H1 (cell line): ENCODE measurements at regions not wholly inside any gene's neighbourhood (a gene's known extent, or its start where the extent isn't known, plus 50 kb on each side); places are given as distances from the start of the nearest gene placed in this dataset.

Source experiments
- CTCF ChIA-PET: fragments of 300-600 bp; sonication (Branson Sonifier 250); formaldehyde crosslinking; loops from one replicate; lab custom pipeline; 2021; ENCODE audit not compliant: partially characterized antibody; lab: Charles Lee
- POLR2A ChIA-PET: fragments of 300-600 bp; sonication (Branson Sonifier 250); formaldehyde crosslinking; loops from one replicate; lab custom pipeline; 2021; ENCODE audit warnings: inconsistent platforms; ENCODE audit not compliant: partially characterized antibody; lab: Charles Lee
- DNase-seq, 2 experiments: peaks; one replicate each; pipeline versions ENCODE4 v3.0.0 to v3.0.0-alpha.2; 2010 to 2022; ENCODE audit warnings: low spot score in 2 of 2, low read depth in 1 of 2, mixed read lengths in 1 of 2
- FAIRE-seq: peaks from 2 replicates; lab custom pipeline; 2011; peaks lifted over from hg19 to GRCh38; lab: Jason Lieb, UNC
- H2AFZ ChIP-seq: 2 replicates; pipeline ENCODE4 v1.8.1; 2012; ENCODE audit warnings: low read length, inconsistent platforms
- H2AK5ac ChIP-seq: 2 replicates; pipeline ENCODE4 v1.6.1; 2013; ENCODE audit warnings: low read depth, low read length
- H2BK120ac ChIP-seq: replicated peaks from 2 replicates; pipeline ENCODE3; 2013; ENCODE audit warnings: low read depth, low read length, inconsistent platforms
- H2BK12ac ChIP-seq: 2 replicates; pipeline ENCODE4 v1.6.1; 2013; ENCODE audit warnings: low read depth, low read length
- H2BK15ac ChIP-seq: 2 replicates; pipeline ENCODE4 v1.6.1; 2013; ENCODE audit warnings: low read length
- H2BK20ac ChIP-seq: 2 replicates; pipeline ENCODE4 v1.6.1; 2013; ENCODE audit warnings: low read length
- H2BK5ac ChIP-seq: 2 replicates; pipeline ENCODE4 v1.6.1; 2013; ENCODE audit warnings: low read depth, low read length
- H3K14ac ChIP-seq: 2 replicates; pipeline ENCODE4 v1.6.1; 2013; ENCODE audit warnings: inconsistent platforms; ENCODE audit not compliant: insufficient read length
- H3K18ac ChIP-seq: 2 replicates; pipeline ENCODE4 v1.6.1; 2013; ENCODE audit warnings: low read length; ENCODE audit errors: extremely low read depth
- H3K23ac ChIP-seq: 2 replicates; pipeline ENCODE4 v1.6.1; 2013; ENCODE audit warnings: inconsistent platforms; ENCODE audit not compliant: insufficient read length
- H3K23me2 ChIP-seq: 2 replicates; pipeline ENCODE4 v1.6.1; 2013; ENCODE audit warnings: low read depth, low read length
- H3K27ac ChIP-seq: 2 replicates; pipeline ENCODE4 v1.6.1; 2011; ENCODE audit warnings: low read depth, low read length, inconsistent platforms
- H3K27me3 ChIP-seq, 4 experiments: replicated peaks in 1 of 4; 1 replicate in 1 of 4; 2 replicates in 3 of 4; pipeline versions ENCODE4 v1.6.1 to v1.8.1; 2011 to 2013; ENCODE audit warnings: low read length in 3 of 4, mild to moderate bottlenecking in 3 of 4, inconsistent platforms in 2 of 4, mixed read lengths in 2 of 4, moderate library complexity in 1 of 4; ENCODE audit not compliant: control insufficient read depth in 3 of 4, insufficient read depth in 3 of 4; ENCODE audit errors: extremely low read depth in 1 of 4
- H3K36me3 ChIP-seq, 4 experiments: 2 replicates each; pipeline versions ENCODE4 v1.6.1 to v1.8.1; 2011 to 2013; ENCODE audit warnings: mild to moderate bottlenecking in 4 of 4, low read length in 3 of 4, moderate library complexity in 2 of 4, control low read depth in 1 of 4, inconsistent platforms in 1 of 4; ENCODE audit not compliant: insufficient read depth in 4 of 4, control insufficient read depth in 2 of 4
- H3K4ac ChIP-seq: replicated peaks from 2 replicates; pipeline ENCODE3; 2013; ENCODE audit warnings: low read length, low read depth, mixed read lengths, inconsistent platforms; ENCODE audit not compliant: insufficient read length
- H3K4me1 ChIP-seq, 4 experiments: replicated peaks in 1 of 4; 1 replicate in 1 of 4; 2 replicates in 3 of 4; pipeline versions ENCODE4 v1.6.1 to v1.8.1; 2011 to 2013; ENCODE audit warnings: low read length in 3 of 4, inconsistent platforms in 2 of 4, mixed read lengths in 1 of 4; ENCODE audit not compliant: insufficient read depth in 4 of 4, control insufficient read depth in 3 of 4
- H3K4me2 ChIP-seq, 2 experiments: 2 replicates each; pipeline versions ENCODE4 v1.6.1 to v1.8.1; 2011 to 2013; ENCODE audit warnings: low read depth in 2 of 2, low read length in 2 of 2, control low read depth in 1 of 2, inconsistent platforms in 1 of 2, mild to moderate bottlenecking in 1 of 2; ENCODE audit not compliant: insufficient read depth in 1 of 2
- H3K4me3 ChIP-seq, 4 experiments: fragments of 200-600, 300-600 bp in 1 of 4; sonication (generic), shearing (Covaris generic), sonication (Bioruptor Twin) in 1 of 4; 2 replicates each; pipeline versions ENCODE4 v1.5.1 to v1.8.1; 2011 to 2016; ENCODE audit warnings: low read length in 4 of 4, low read depth in 3 of 4, control low read depth in 2 of 4, inconsistent platforms in 2 of 4, mild to moderate bottlenecking in 2 of 4, mixed read lengths in 1 of 4, moderate library complexity in 1 of 4; ENCODE audit not compliant: insufficient read depth in 2 of 4; ENCODE audit errors: extremely low read depth in 1 of 4
- H3K56ac ChIP-seq: replicated peaks from 2 replicates; pipeline ENCODE3; 2013; ENCODE audit warnings: low read depth, mild to moderate bottlenecking, mixed read lengths, low read length, inconsistent platforms; ENCODE audit not compliant: insufficient read length
- H3K79me1 ChIP-seq: 2 replicates; pipeline ENCODE4 v1.6.1; 2013; ENCODE audit warnings: low read depth, low read length, control low read depth
- H3K79me2 ChIP-seq, 2 experiments: 2 replicates each; pipeline versions ENCODE4 v1.6.1 to v1.8.1; 2012 to 2013; ENCODE audit warnings: low read length in 2 of 2, mild to moderate bottlenecking in 2 of 2, inconsistent platforms in 1 of 2; ENCODE audit not compliant: insufficient read depth in 2 of 2, control insufficient read depth in 1 of 2
- H3K9ac ChIP-seq, 4 experiments: replicated peaks in 1 of 4; 1 replicate in 1 of 4; 2 replicates in 3 of 4; pipeline versions ENCODE4 v1.6.1 to v1.8.1; 2011 to 2013; ENCODE audit warnings: low read depth in 3 of 4, low read length in 3 of 4, control low read depth in 2 of 4, mild to moderate bottlenecking in 2 of 4, moderate library complexity in 2 of 4, inconsistent platforms in 1 of 4; ENCODE audit errors: extremely low read depth in 1 of 4
- H3K9me3 ChIP-seq, 2 experiments: 2 replicates each; pipeline versions ENCODE4 v1.6.1 to v1.8.1; 2012 to 2013; ENCODE audit warnings: mild to moderate bottlenecking in 2 of 2, moderate library complexity in 2 of 2, control low read depth in 1 of 2, inconsistent platforms in 1 of 2, low read depth in 1 of 2, low read length in 1 of 2, mixed read lengths in 1 of 2; ENCODE audit not compliant: insufficient read depth in 2 of 2
- H4K20me1 ChIP-seq, 2 experiments: replicated peaks in 1 of 2; 2 replicates each; pipeline versions ENCODE3 to v1.8.1; 2011 to 2013; ENCODE audit warnings: inconsistent platforms in 2 of 2, low read length in 2 of 2, mild to moderate bottlenecking in 1 of 2; ENCODE audit not compliant: insufficient read depth in 2 of 2, control insufficient read depth in 1 of 2
- H4K5ac ChIP-seq: 2 replicates; pipeline ENCODE4 v1.6.1; 2013; ENCODE audit warnings: low read length, low read depth, mixed read lengths, inconsistent platforms; ENCODE audit not compliant: insufficient read length
- H4K8ac ChIP-seq: 2 replicates; pipeline ENCODE4 v1.8.0; 2013; ENCODE audit warnings: mild to moderate bottlenecking, moderate library complexity, low read length, inconsistent platforms; ENCODE audit not compliant: insufficient read depth; ENCODE audit errors: extremely low read depth
- H4K91ac ChIP-seq: replicated peaks from 2 replicates; pipeline ENCODE3; 2013; ENCODE audit warnings: low read length, mixed read lengths, inconsistent platforms; ENCODE audit not compliant: insufficient read length
- CREB1 ChIP-seq: IDR thresholded peaks from 2 replicates; pipeline ENCODE4 v1.6.1; 2012; ENCODE audit warnings: inconsistent platforms
- CTCF ChIP-seq, 3 experiments: IDR thresholded peaks; 1 replicate in 2 of 3; 2 replicates in 1 of 3; pipeline versions ENCODE4 v1.5.1 to v1.6.1; 2011; ENCODE audit warnings: low read length in 3 of 3, mild to moderate bottlenecking in 3 of 3, inconsistent platforms in 2 of 3, low read depth in 1 of 3, moderate library complexity in 1 of 3; ENCODE audit not compliant: insufficient read depth in 1 of 3; ENCODE audit errors: control extremely low read depth in 1 of 3
- MAFK ChIP-seq: IDR thresholded peaks from 2 replicates; pipeline ENCODE4 v1.6.1; 2012; ENCODE audit warnings: low read depth, mild to moderate bottlenecking, improper control_type of control experiment, low read length
- RNF2 ChIP-seq: fragments of 200-900, 300-1000 bp; sonication (generic); IDR thresholded peaks from 2 replicates; pipeline ENCODE4 v1.7.1; 2016; ENCODE audit warnings: borderline replicate concordance, low read depth, mild to moderate bottlenecking, antibody characterized with exemption, low read length; ENCODE audit not compliant: poor library complexity, severe bottlenecking; ENCODE audit errors: missing control alignments
- SAP30 ChIP-seq: fragments of 300-600 bp; sonication (generic); IDR thresholded peaks from 2 replicates; pipeline ENCODE4 v1.7.1; 2012; ENCODE audit warnings: low read length, moderate library complexity, mild to moderate bottlenecking, inconsistent platforms; ENCODE audit not compliant: insufficient read depth, insufficient replicate concordance
- SRF ChIP-seq: IDR thresholded peaks from 2 replicates; pipeline ENCODE4 v1.6.1; 2011; ENCODE audit warnings: mild to moderate bottlenecking, low read depth, low read length, moderate library complexity
- SUZ12 ChIP-seq: fragments of 200-600 bp; sonication (generic); IDR thresholded peaks from 2 replicates; pipeline ENCODE4 v1.6.1; 2012; ENCODE audit warnings: mild to moderate bottlenecking, inconsistent platforms, low read length, moderate library complexity, mixed read lengths
- TAF1 ChIP-seq: IDR thresholded peaks from 2 replicates; pipeline ENCODE4 v1.6.1; 2011; ENCODE audit warnings: mild to moderate bottlenecking, low read depth, low read length
- ZNF274 ChIP-seq: IDR thresholded peaks from 2 replicates; pipeline ENCODE4 v1.7.0; 2012; ENCODE audit warnings: low read length, borderline replicate concordance; ENCODE audit errors: extremely low read depth
- WGBS, 2 experiments: shearing (Covaris generic) in 1 of 2; methylation state at CpG; one replicate each; pipeline versions ENCODE4 v1.1.6 to v1.1.7; 2013 to 2015; ENCODE audit warnings: low lambda C conversion rate in 2 of 2, mixed read lengths in 2 of 2, inconsistent platforms in 1 of 2, low coverage in 1 of 2, missing lambda C conversion rate in 1 of 2; ENCODE audit not compliant: insufficient replicate concordance in 2 of 2, insufficient coverage in 1 of 2, insufficient read length in 1 of 2; ENCODE audit errors: extremely low coverage in 1 of 2, missing lambda C conversion rate in 1 of 2; 5-methylcytosine and 5-hydroxymethylcytosine counted together

GRCh38 chr12:66831495-66831894 is 152.6 kb upstream of the GRIP1 start:
- H3K18ac ChIP-seq = no peak overlapping the region
- no peak for FAIRE-seq
- CTCF ChIA-PET = interaction anchor here (1.2 kb wide), 1 partner anchor 11 kb away, joined by 3 read pairs; no protein-coding TSS in a partner anchor
- H2BK5ac ChIP-seq = no peak overlapping the region
- H2BK20ac ChIP-seq = no peak overlapping the region
- no peak overlapping the region for H2AFZ ChIP-seq
- no peak overlapping the region for H3K9ac ChIP-seq
- no peak overlapping the region for H4K91ac ChIP-seq
- H3K4me2 ChIP-seq = no peak overlapping the region
- no peak overlapping the region for H2BK120ac ChIP-seq
- H3K4ac ChIP-seq = no peak overlapping the region
- WGBS, 2 experiments = 88% methylated on average over 4 of the region's 4 CpGs; no CpG with 5 or more reads in 1 of the 2 experiments
- H4K5ac ChIP-seq = no peak overlapping the region
- H2BK12ac ChIP-seq = no peak overlapping the region
- H3K27ac ChIP-seq = no peak overlapping the region
- POLR2A ChIA-PET = interaction anchor here (0.6 kb wide), 1 partner anchor 1209 kb away, joined by 3 read pairs; no protein-coding TSS in a partner anchor
- no peak overlapping the region for H3K4me3 ChIP-seq
- no peak for DNase-seq
- no peak overlapping the region for H3K56ac ChIP-seq
- no peaks in the 10 kb centered on the region for H3K9me3 ChIP-seq
- H3K36me3 ChIP-seq = no peaks in the 10 kb centered on the region
- H3K23me2 ChIP-seq = no peaks in the 10 kb centered on the region
- no peak overlapping the region for H4K8ac ChIP-seq
- H2BK15ac ChIP-seq = no peak overlapping the region
- H3K14ac ChIP-seq = no peak overlapping the region
- no peaks in the 10 kb centered on the region; a peak in 1 of 7 replicates for H3K27me3 ChIP-seq
- H3K23ac ChIP-seq = no peak overlapping the region
- H4K20me1 ChIP-seq = no peaks in the 10 kb centered on the region
- no peak overlapping the region for H2AK5ac ChIP-seq
- no peaks in the 10 kb centered on the region for H3K79me1 ChIP-seq
- no peaks in the 10 kb centered on the region for H3K4me1 ChIP-seq
- H3K79me2 ChIP-seq = no peaks in the 10 kb centered on the region
- no peak for TF ChIP-seq CTCF (IDR thresholded peaks at IDR 0.05; ENCODE audit: control extremely low read depth in 1 of 3, insufficient read depth in 1 of 3, low read depth in 1 of 3, low read length in 3 of 3)
- TF ChIP-seq ZNF274 = no peak
- no peak for TF ChIP-seq SRF
- no peak for TF ChIP-seq RNF2
- TF ChIP-seq CREB1 = no peak
- no peak for TF ChIP-seq SAP30
- TF ChIP-seq SUZ12 = no peak
- no peak for TF ChIP-seq TAF1
- no peak for TF ChIP-seq MAFK
